ENCODE measurements at regions not wholly inside any gene's neighbourhood (a gene's known extent, or its start where the extent isn't known, plus 50 kb on each side); places are given as distances from the start of the nearest gene placed in this dataset.

GRCh38 chr1:37085393-37085792, 51.1 kb upstream of the GRIK3 start:
- DNase-seq (ENCODE audit: low read depth in 2 of 3, low spot score in 1 of 3) = no peak

DNA sequence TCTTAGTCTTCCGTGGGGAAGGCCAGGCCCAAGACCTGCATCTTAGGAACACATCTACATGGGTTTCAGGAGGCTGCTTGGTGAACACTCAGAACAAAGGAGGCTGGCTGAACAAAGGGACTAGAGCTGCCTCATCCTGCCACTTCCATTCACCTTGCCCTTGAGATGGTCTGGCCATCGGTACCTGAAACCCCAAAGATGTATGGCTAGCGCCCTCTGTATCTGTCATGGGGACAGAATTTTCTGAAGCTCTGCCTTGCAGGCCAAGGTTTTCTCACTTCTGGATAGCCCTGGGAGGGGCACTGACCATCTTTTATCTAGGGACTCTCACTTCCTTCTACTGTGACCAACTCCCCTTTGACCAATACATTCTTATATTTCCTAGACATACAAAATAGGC, 55.4 kb upstream of the GRIK3 start:
- no peak for DNase-seq (ENCODE audit: low read depth in 2 of 3, low spot score in 1 of 3)

- no peak for DNase-seq (ENCODE audit: low read depth in 2 of 3, low spot score in 1 of 3)
Measured at GRCh38 chr1:37090671-37091070, 56.4 kb upstream of the GRIK3 start.

DNA sequence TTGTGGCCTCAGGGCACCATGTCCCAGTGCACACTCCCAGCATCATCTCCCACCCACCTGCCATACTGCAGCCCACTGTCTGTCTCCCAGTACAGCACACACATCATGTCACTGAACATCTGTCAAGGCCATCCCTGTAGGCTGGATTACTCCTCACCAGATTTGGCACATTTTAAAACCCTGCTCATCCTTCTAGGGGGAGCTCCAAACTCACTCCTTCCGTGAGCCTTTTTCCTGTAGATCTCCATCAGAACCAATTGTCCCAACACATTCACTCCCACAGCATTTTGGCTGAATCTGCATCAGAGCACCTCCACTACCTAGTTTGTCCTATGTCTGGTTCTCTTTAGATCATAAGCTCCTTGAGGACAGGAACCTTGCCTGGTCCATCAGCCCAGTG, 58.6 kb upstream of the GRIK3 start:
- no peak for DNase-seq (ENCODE audit: low read depth in 2 of 3, low spot score in 1 of 3)

DNA sequence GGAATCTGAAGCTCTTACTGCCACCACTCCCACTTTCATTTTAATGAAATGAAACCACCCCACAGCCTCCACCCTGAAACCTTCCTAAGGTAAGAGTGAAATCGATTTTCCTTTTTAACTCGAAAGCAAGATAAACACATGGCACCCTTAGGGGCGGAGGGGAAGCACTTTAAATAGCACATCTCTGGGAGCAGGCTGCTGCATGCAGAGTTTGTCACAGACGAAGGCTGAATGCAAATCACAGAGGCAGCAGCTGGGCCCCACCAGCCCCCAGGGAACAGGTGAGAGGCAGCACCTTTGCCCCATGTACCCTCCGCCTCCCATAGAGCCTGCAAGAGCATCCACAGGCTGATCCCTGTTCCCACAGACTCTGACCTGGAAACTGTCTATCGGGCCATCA, 60.0 kb upstream of the GRIK3 start:
- no peak for DNase-seq (ENCODE audit: low read depth in 2 of 3, low spot score in 1 of 3)

GRCh38 chr1:37096523-37096922, 62.2 kb upstream of the GRIK3 start:
- DNase-seq (ENCODE audit: low read depth in 2 of 3, low spot score in 1 of 3) = no peak

GRCh38 chr1:37097731-37098130, 63.4 kb upstream of the GRIK3 start:
- DNase-seq (ENCODE audit: low read depth in 2 of 3, low spot score in 1 of 3) = no peak

GRCh38 chr1:37098237-37098636, 63.9 kb upstream of the GRIK3 start:
- DNase-seq (ENCODE audit: low read depth in 2 of 3, low spot score in 1 of 3) = no peak

- DNase-seq (ENCODE audit: low read depth in 2 of 3, low spot score in 1 of 3) = no peak
Measured at GRCh38 chr1:37100310-37100709, 66.0 kb upstream of the GRIK3 start.

GRCh38 chr1:37102656-37103382, 68.5 kb upstream of the GRIK3 start:
- DNase-seq (ENCODE audit: low read depth in 2 of 3, low spot score in 1 of 3) = no peak

- no peak for DNase-seq (ENCODE audit: low read depth in 2 of 3, low spot score in 1 of 3)
Measured at GRCh38 chr1:37105911-37106310, 71.6 kb upstream of the GRIK3 start.

DNA sequence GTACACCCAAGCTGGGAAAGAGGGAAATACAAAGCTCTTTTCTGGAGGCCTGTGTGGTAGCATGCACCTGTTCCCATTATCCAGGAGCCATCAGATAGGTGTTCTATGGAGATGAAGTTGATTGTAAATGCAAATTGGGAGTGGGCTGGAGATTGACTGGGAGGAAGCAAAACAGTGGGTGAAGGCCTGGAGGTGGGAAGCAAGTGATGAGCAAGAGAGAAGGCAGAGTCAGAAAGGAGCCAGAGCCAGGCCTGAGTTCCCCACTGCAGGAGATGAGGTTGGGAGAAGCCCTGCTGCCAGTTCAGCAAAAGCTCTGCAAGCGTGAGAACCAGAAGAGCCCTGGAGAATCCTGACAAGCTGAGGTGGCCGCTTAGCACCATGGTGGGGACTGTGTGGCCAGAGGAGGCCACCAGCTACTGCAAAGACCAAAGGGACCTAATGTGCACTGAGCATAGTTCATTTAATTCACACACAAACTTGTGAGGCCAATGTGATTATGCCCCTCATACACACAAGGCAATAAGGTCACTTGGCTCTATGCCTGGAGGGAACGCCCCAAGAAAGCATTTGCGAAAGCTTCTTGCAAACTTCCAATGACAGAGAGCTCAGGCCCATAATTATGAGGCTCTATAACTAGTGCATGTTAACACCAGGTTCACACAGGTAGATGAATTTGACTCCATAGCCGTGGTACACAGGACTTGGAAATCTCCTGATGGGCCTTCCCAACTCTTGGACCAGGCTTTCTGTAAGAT, 73.0 kb upstream of the GRIK3 start:
- no peak for DNase-seq (ENCODE audit: low read depth in 2 of 3, low spot score in 1 of 3)

- no peak for DNase-seq (ENCODE audit: low read depth in 2 of 3, low spot score in 1 of 3)
Measured at GRCh38 chr1:37108596-37109188, 74.4 kb upstream of the GRIK3 start.

GRCh38 chr1:37112430-37112829, 78.1 kb upstream of the GRIK3 start:
- DNase-seq (ENCODE audit: low read depth in 2 of 3, low spot score in 1 of 3) = no peak

DNA sequence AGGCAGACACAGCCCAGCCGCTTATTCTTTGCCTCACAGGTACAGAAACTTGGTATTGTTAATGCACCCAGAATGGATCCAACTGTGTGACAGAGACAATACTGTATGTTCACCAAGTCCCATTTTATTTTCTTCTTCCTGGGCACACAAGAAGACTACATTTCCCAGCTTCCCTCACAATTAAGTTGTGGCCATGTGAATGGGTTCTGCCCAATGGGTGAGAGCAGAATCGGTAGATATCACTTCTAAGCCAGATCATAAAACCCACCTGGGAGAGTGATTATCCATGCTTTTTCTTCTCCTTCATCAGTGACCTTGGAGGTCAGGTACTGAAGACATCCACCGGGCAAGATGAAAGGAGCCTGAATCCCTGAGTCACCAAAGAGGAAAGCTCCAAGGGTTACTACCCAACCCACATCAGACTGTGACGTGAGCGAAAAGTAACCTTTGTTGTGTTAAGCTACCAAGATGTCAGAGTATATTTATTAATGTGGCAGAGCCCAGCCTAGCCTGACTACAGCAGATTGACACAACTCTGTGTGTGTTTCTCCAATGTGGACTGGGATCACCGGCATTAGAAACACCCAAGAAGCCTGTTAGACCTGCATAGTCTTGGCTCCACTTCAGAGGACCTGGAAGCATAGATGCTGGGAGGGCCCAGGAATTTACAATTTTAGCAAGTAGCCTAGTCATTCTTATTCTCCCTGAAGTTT, 79.1 kb upstream of the GRIK3 start:
- DNase-seq (ENCODE audit: low read depth in 2 of 3, low spot score in 1 of 3) = no peak

- no peak for DNase-seq (ENCODE audit: low read depth in 2 of 3, low spot score in 1 of 3)
Measured at GRCh38 chr1:37118790-37119189, 84.5 kb upstream of the GRIK3 start.

DNA sequence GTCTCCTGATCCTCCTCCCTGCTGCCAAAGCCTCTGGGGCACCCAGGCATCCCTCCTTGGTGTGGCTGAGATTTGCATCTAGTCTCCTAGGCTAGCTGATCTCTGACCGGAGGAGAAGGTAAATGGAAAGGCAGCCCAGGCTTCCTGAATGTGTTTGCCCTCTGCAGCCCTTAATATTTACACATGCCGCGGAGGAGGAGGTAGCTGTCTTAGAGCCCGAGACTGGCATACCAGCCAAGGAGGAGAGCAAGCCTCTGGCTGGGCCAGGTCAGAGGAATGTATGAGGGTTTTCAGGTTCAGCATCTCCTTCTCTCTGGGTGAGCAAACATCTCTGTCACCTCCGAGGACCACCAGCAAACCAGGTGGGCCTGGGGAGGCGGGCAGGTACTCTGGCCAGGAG, 86.0 kb upstream of the GRIK3 start:
- DNase-seq (ENCODE audit: low read depth in 2 of 3, low spot score in 1 of 3) = no peak

DNA sequence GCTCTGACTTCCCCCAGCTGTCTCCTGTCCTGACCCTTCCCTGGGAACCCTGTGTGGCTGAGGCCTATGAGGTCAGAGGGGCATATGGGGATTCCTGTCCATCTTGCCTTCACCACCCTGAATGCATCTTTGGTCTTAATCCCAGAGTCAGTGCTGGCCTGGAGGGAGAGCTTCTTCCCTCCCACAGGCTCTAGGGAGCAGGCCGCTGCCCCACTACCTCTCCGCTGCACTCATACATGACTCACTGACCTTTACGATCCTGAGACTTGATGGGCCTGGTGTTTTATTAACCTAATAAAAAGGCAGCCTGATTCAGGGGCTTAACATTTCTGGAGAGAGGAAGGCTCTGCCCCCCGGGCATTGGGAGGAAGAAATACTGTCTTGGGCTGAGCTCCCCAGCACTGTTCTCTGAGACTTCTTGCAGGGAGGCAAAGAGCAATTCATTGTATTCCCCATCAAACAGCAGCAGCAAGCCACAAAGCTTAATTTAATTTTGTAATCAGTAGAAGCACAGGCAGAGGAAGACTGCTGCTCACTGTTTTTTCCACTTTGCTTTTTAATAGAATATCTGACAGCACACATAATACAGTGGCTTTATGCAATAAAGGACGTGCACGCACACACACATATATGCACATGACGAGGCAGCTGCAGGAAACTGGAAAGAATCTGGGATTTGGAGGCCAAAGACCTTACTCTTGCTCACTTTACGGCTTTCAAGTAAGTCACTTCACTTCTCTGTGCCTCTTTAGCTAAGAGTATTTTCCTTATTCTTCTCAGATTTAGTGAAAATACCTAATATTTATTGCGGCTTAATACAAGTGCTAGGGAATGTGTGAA, 89.2 kb upstream of the GRIK3 start:
- DNase-seq (ENCODE audit: low read depth in 2 of 3, low spot score in 1 of 3) = no peak

- DNase-seq (ENCODE audit: low read depth in 2 of 3, low spot score in 1 of 3) = no peak
Measured at GRCh38 chr1:37124501-37124900, 90.2 kb upstream of the GRIK3 start.

- DNase-seq (ENCODE audit: low read depth in 2 of 3, low spot score in 1 of 3) = no peak
Measured at GRCh38 chr1:37125295-37125694, 91.0 kb upstream of the GRIK3 start.

DNA sequence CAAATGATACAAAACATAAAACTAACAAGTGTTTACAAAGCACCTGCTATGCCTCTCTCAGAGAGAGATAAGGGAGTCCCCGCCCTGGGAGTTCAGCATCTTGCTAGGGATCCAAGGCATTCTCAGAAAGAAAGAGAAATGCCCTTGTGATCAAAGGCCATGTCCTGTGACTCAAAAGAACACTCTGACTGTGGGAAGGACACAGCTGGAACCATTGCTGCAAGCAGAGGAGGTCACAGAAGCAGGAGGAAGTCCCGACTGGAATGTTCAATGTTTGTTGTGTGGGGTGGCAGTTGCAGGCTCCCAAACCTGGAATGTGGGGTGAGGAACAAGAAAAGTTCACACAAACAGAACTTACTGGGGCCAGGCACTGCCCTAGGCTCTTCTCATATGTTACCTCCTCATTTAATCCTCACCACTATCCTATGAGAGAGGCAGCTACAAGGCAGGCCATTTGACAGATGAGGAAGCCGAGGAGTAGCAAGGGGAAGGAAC, 93.0 kb upstream of the GRIK3 start:
- no peak for DNase-seq (ENCODE audit: low read depth in 2 of 3, low spot score in 1 of 3)
